Thoracic aorta (tissue), 2 donors: ENCODE measurements at regions not wholly inside any gene's neighbourhood (a gene's known extent, or its start where the extent isn't known, plus 50 kb on each side); places are given as distances from the start of the nearest gene placed in this dataset.

Source experiments
- ATAC-seq: fragments of 150-250 bp; one replicate; pipeline ENCODE4 v1.8.0; 2017; ENCODE audit warnings: low read depth; ENCODE audit not compliant: insufficient number of reproducible peaks, low FRiP score
- DNase-seq: peaks from one replicate; pipeline ENCODE4 v3.0.0-alpha.2; 2020; ENCODE audit warnings: low spot score
- H3K27ac ChIP-seq, 2 donors: fragments of 200-600 bp; sonication (generic); 1 replicate in 1 of 2; 2 replicates in 1 of 2; pipeline ENCODE4 v1.5.1; 2016; ENCODE audit warnings: mild to moderate bottlenecking in 2 of 2, moderate library complexity in 2 of 2
- H3K27me3 ChIP-seq: fragments of 200-600 bp; sonication (generic); replicated peaks from 2 replicates; pipeline ENCODE4 v1.6.0; 2016; ENCODE audit warnings: mild to moderate bottlenecking; ENCODE audit not compliant: insufficient read depth
- H3K36me3 ChIP-seq: fragments of 200-600 bp; sonication (generic); one replicate; pipeline ENCODE4 v1.5.1; 2016
- H3K4me1 ChIP-seq, 2 donors: fragments of 200-600 bp; sonication (generic); 1 replicate in 1 of 2; 2 replicates in 1 of 2; pipeline versions ENCODE4 v1.5.1 to v1.6.0; 2016; ENCODE audit warnings: low read depth in 2 of 2, mild to moderate bottlenecking in 1 of 2; ENCODE audit not compliant: control insufficient read depth in 1 of 2
- H3K4me3 ChIP-seq: fragments of 200-600 bp; sonication (generic); 2 replicates; pipeline ENCODE4 v1.5.1; 2016; ENCODE audit warnings: mild to moderate bottlenecking
- H3K9me3 ChIP-seq: fragments of 200-600 bp; sonication (generic); 2 replicates; pipeline ENCODE4 v1.5.1; 2016
- TF ChIP-seq, protein P1 (sequence below): fragments of 200-600 bp; sonication (generic); IDR thresholded peaks from one replicate; pipeline ENCODE4 v1.5.1; 2019; ENCODE audit warnings: antibody characterized with exemption

DNA sequence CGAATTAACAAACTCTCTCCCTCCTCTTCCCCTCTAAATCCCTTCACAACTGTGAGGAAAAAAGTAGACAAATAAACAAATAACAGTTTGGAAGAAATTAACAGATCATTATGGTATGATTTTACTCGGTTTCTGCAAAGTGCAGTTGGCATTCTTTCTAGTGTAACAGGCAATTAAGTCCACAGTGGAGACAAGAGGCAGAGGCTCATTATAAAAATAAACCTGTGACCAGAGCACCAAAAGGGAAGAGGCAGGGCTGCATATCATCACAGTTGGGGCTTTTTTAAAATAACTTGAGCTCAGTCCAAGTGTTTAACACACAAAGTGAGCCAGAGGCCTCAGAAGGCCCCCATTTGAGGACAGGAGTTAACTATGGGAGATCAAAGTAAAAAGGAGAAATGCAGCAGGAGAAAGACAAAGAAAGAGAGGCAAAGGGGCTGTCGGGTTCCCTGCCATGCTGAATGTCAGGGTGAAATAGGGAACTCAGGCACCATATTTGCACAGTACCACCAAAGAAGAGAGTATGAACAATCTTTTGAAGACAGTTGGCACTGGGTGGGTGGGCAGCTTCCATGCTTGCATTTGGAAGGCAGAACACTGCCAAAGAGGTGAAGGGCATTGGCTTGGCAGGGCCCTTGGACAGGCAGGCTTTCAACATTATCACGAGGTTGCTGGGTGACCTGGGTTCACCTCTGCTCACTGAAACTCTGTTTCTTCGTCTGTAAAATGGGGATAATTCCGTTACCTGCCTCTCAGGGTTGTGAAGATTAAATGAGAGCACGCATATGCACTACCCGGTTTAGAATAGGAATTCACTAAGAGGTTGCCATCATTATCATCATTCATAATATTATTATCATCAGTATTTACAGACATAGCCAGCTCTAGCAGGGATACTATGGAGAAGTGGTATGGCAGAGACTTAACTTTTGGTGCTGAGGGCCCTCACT, 134.5 kb downstream of the MEX3B start:
- H3K4me3 ChIP-seq: no peak overlapping the region
- no peak for DNase-seq
- H3K27ac ChIP-seq: no peak overlapping the region

DNA sequence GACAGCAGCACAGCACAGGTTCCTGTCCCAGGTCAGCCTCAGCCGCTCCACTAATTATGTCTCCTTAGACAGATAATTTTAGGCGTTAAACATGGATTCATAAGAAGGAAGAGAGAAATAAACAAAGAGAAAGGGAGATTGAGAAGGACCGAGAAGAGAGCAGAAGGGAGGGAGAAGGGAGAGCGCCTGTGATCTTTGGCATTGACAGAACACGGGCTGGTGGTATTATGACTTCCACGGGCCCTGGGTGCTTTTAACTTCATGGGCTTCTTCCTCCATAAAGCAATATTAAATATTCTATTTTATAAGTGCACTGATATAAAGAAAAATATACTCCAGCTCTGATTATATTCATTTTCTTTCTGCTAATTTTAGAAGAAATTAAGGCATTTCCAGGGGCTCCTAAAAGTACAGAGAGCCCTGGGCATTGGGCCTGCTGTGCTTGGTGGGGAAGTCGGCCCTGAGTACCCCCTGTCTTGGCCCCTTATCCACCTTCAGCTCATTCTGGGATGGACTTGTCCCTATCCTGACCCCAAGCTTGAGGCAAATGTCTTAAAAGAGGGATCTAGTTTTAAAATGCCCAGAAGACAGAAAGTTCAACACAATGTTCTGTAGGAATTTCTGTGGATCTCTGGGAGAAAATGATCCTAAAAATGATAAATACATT, 135.3 kb downstream of the MEX3B start:
- no peak for DNase-seq
- Histone ChIP-seq H3K27ac (no peak overlapping the region), H3K9me3 (no peaks in the 10 kb centered on the region), H3K4me1 (peaks cover 0 to 35% of the 10 kb centered on the region in 2 donors), H3K36me3 (no peaks in the 10 kb centered on the region), H3K4me3 (no peak overlapping the region), H3K27me3 (no peaks in the 10 kb centered on the region)
- ATAC-seq: no peak
- TF ChIP-seq, protein P1, sequence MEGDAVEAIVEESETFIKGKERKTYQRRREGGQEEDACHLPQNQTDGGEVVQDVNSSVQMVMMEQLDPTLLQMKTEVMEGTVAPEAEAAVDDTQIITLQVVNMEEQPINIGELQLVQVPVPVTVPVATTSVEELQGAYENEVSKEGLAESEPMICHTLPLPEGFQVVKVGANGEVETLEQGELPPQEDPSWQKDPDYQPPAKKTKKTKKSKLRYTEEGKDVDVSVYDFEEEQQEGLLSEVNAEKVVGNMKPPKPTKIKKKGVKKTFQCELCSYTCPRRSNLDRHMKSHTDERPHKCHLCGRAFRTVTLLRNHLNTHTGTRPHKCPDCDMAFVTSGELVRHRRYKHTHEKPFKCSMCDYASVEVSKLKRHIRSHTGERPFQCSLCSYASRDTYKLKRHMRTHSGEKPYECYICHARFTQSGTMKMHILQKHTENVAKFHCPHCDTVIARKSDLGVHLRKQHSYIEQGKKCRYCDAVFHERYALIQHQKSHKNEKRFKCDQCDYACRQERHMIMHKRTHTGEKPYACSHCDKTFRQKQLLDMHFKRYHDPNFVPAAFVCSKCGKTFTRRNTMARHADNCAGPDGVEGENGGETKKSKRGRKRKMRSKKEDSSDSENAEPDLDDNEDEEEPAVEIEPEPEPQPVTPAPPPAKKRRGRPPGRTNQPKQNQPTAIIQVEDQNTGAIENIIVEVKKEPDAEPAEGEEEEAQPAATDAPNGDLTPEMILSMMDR: no peak

More for the DNA sequence above, 134.5 kb downstream of the MEX3B start:
- Histone ChIP-seq H3K36me3 (no peaks in the 10 kb centered on the region), H3K27me3 (no peaks in the 10 kb centered on the region), H3K4me1 (peaks cover 0 to 35% of the 10 kb centered on the region in 2 donors), H3K9me3 (no peaks in the 10 kb centered on the region)
- no peak for ATAC-seq
- TF ChIP-seq, protein P1: no peak

DNA sequence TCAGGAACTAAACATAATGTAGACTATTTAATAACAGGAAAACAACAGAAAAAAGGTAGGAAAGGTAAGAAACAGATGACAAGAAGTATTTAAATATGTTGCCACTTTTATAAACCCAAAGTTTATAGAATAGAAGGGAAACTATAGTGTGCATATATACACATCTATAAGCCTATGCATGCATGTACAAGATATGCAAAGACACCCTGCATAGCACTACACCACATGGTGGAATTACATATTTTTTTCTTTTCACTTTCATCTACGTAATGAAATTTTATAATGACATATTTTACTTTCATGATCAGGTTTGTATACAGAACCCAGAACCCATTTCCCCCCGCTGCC, 136.8 kb downstream of the MEX3B start:
- no peak for DNase-seq
- ATAC-seq: no peak
- H3K27me3 ChIP-seq: no peaks in the 10 kb centered on the region
- H3K27ac ChIP-seq: no peak overlapping the region
- H3K4me1 ChIP-seq: peaks cover 0 to 26% of the 10 kb centered on the region in 2 donors
- H3K9me3 ChIP-seq: no peaks in the 10 kb centered on the region
- no peaks in the 10 kb centered on the region for H3K36me3 ChIP-seq
- TF ChIP-seq, protein P1: no peak
- no peak overlapping the region for H3K4me3 ChIP-seq

DNA sequence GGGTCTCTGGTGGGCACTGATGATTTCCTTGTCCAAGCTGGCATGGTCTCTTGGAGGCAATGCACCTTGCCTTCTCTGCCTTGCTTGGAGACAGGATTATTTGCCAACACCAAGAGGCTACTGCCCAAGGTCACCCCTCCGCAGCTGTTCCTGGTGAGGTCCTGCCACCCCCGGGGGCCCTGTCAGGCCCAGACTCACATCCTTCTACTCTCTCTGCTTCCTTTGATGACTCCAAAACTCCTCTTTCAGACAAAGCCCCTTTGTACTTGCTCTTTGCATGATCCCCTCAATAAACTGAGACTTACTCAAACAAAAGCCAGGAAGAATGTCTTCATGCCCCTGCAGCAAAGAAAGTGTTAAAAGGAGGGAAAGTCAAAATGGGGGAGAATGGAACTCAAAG, 137.7 kb downstream of the MEX3B start:
- Histone ChIP-seq H3K9me3 (no peaks in the 10 kb centered on the region), H3K27ac (no peak overlapping the region), H3K4me1 (peaks cover 0 to 26% of the 10 kb centered on the region in 2 donors), H3K4me3 (no peak overlapping the region), H3K27me3 (no peaks in the 10 kb centered on the region), H3K36me3 (no peaks in the 10 kb centered on the region)
- ATAC-seq (no peak), DNase-seq (no peak)
- TF ChIP-seq, protein P1: no peak

DNA sequence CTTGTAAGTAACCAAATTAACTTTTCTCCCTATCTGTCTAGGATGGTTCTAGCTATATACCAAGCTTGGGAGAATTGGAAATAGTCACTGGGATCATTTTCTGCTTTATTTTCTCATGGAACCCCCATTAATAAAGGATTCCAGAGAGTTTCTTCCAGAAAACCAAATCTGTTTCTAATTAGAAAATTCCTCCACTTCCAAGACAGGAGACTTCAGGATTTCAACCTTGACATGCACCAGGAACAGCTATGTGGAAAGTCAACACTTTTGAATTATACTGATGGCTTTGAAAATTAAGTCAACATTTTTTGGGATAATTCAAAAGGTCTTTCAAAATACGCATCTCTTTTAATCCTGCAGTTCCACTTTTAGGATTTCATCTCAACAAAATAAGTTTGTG, 138.3 kb downstream of the MEX3B start:
- Histone ChIP-seq H3K4me3 (no peak overlapping the region), H3K9me3 (no peaks in the 10 kb centered on the region), H3K4me1 (peaks cover 0 to 26% of the 10 kb centered on the region in 2 donors), H3K27me3 (no peaks in the 10 kb centered on the region), H3K36me3 (no peaks in the 10 kb centered on the region), H3K27ac (no peak overlapping the region)
- TF ChIP-seq, protein P1: no peak
- no peak for DNase-seq
- ATAC-seq: no peak
